ENCODE measurements at regions not wholly inside any gene's neighbourhood (a gene's known extent, or its start where the extent isn't known, plus 50 kb on each side); places are given as distances from the start of the nearest gene placed in this dataset.

DNA sequence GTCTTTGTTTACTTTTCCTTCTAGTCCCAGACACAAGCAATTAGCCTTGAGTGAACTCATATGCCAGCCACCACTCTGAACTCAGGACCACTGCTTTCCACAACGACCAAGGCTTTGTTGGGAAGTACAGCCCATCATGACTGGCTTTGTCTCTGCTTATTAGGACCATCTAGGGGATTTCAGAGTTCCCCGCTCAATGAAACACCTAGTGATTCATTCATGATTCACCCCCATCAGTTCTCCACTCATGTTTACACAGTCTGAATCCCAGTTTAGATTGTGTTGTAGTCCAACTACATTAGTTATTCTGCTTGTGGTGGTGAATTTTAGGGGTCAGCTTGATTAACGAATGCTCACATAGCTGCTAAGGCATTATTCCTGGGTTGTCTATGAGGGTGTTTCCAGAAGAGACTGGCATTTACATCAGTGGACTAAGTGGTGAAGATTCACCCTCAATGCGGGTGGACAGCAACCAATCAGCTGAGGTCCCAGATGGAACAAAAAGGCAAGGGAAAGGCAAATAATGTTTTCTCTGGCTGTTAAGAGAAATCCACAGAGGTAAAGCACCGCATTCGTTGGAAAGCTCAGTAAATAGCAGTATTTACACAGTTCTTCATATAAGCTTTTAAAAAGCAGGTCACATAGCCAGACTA lies 122.7 kb downstream of the RGS21 start:
- TF ChIP-seq, protein P1, sequence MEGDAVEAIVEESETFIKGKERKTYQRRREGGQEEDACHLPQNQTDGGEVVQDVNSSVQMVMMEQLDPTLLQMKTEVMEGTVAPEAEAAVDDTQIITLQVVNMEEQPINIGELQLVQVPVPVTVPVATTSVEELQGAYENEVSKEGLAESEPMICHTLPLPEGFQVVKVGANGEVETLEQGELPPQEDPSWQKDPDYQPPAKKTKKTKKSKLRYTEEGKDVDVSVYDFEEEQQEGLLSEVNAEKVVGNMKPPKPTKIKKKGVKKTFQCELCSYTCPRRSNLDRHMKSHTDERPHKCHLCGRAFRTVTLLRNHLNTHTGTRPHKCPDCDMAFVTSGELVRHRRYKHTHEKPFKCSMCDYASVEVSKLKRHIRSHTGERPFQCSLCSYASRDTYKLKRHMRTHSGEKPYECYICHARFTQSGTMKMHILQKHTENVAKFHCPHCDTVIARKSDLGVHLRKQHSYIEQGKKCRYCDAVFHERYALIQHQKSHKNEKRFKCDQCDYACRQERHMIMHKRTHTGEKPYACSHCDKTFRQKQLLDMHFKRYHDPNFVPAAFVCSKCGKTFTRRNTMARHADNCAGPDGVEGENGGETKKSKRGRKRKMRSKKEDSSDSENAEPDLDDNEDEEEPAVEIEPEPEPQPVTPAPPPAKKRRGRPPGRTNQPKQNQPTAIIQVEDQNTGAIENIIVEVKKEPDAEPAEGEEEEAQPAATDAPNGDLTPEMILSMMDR (IDR thresholded peaks at IDR 0.05; ENCODE audit: insufficient read depth, low read length, poor library complexity, severe bottlenecking), result no peak
- no peak for TF ChIP-seq EZH2phosphoT487 (conservative IDR thresholded peaks at IDR 0.05; ENCODE audit: low read length)
